AG10803 (cell line): ENCODE measurements at regions not wholly inside any gene's neighbourhood (a gene's known extent, or its start where the extent isn't known, plus 50 kb on each side); places are given as distances from the start of the nearest gene placed in this dataset.

Source experiments
- DNase-seq: peaks from one replicate; pipeline ENCODE4 v3.0.0; 2010; ENCODE audit warnings: low read depth
- H3K4me3 ChIP-seq: 2 replicates; pipeline ENCODE4 v1.5.1; 2011; ENCODE audit warnings: mild to moderate bottlenecking, low read length, control low read depth
- TF ChIP-seq, protein P1 (sequence below): conservative IDR thresholded peaks from 2 replicates; pipeline ENCODE4 v1.5.1; 2011; ENCODE audit warnings: mild to moderate bottlenecking, low read length, control low read depth, inconsistent platforms

DNA sequence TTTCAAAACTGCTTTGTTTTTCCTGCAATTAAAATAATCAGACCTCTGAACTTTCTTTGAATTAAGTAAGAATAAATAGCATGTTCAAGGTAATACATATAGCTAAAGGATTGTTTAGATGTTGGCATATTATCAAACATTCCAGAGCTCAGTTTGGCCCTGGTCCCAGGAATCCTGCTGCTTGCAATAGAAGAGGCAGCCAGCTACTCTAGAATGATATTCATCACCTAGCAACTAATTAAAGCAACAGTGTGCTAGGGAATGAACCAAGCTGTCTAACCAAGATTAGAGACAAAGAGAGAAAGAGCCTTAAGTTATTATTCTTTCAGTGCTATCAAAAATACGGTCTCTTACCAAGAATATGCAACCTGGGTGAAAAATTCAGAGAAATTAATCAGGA is 460.9 kb downstream of the GABRG1 start:
- DNase-seq = peak; percentile 16
- no peak overlapping the region for H3K4me3 ChIP-seq
- TF ChIP-seq, protein P1, sequence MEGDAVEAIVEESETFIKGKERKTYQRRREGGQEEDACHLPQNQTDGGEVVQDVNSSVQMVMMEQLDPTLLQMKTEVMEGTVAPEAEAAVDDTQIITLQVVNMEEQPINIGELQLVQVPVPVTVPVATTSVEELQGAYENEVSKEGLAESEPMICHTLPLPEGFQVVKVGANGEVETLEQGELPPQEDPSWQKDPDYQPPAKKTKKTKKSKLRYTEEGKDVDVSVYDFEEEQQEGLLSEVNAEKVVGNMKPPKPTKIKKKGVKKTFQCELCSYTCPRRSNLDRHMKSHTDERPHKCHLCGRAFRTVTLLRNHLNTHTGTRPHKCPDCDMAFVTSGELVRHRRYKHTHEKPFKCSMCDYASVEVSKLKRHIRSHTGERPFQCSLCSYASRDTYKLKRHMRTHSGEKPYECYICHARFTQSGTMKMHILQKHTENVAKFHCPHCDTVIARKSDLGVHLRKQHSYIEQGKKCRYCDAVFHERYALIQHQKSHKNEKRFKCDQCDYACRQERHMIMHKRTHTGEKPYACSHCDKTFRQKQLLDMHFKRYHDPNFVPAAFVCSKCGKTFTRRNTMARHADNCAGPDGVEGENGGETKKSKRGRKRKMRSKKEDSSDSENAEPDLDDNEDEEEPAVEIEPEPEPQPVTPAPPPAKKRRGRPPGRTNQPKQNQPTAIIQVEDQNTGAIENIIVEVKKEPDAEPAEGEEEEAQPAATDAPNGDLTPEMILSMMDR = no peak

DNA sequence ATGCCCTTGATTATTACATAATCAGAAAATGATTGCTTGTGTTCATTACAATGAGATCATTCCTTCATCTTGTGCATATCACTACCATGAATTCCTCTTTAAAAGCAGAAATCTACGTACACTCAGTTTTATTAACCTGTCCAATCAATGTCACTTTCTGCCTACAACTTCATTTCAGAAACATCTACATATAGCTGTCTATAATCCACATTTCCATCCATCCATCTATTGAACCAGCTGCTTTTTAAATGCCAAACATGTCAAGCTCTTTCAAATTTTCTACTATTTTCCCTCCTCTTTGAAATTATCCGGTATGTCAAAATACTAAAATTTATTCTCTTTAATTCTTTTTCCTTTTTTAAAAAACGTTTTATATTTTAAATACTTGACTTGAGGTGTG is 462.0 kb downstream of the GABRG1 start:
- DNase-seq = no peak
- H3K4me3 ChIP-seq = no peak overlapping the region
- TF ChIP-seq, protein P1 = no peak

DNA sequence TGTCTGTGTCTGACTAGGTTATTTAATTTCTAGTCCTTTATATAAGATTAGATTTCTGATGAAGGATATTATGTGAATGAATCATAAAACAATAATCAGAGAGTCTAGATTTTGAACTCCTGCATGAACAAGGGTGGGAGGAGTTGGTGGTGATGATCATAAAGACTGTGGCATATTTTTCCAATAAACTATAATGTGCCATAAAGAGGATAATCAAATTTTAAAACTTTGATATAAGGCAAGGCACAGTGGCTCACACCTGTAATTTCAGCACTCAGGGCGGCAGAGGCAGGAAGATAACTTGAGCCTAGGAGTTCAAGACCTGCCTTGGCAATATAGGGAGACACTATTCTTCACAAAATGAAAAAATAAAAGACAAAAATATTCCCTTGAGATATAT is 473.3 kb downstream of the GABRG1 start:
- TF ChIP-seq, protein P1 = no peak
- H3K4me3 ChIP-seq = no peak overlapping the region
- no peak for DNase-seq

DNA sequence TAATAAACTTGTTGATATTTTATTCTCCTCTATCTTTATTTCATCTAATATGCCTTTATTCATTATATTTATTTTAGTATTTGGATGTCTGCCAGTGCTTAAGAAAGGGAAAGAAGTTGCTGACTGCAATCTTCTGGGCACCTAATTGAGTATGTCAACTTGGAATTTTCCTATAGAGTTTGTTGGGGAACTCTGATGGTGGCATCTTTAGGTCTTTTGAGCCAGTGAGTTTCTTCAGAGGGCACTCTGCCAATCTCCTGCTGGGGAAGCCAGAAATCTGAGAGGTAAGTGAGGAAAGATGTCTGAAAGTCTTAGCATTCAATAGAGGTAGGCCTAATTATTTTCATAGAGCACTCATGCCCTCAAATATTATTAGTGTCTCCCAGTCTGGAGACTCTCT is 475.0 kb downstream of the GABRG1 start:
- TF ChIP-seq, protein P1 = no peak
- no peak for DNase-seq
- no peak overlapping the region for H3K4me3 ChIP-seq

DNA sequence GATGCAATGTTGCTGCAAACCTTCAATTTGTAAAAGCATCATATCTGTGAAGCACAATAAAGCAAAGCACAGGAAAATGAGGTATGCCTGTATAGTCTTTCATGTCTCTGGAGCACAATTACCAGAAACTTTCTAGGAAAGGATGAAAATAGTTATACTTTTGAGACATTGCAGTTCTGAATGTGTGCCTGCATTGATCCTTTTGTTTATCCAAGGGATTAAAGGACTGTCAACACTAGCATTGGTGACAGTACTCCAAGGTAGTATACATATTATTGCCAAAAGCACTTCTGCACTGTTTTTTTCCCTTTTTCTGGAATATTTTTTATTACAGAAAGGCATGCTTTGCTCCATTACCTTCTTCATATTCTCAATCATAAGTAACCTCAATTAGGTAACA is 476.0 kb downstream of the GABRG1 start:
- no peak for DNase-seq
- TF ChIP-seq, protein P1 = no peak
- H3K4me3 ChIP-seq = no peak overlapping the region

DNA sequence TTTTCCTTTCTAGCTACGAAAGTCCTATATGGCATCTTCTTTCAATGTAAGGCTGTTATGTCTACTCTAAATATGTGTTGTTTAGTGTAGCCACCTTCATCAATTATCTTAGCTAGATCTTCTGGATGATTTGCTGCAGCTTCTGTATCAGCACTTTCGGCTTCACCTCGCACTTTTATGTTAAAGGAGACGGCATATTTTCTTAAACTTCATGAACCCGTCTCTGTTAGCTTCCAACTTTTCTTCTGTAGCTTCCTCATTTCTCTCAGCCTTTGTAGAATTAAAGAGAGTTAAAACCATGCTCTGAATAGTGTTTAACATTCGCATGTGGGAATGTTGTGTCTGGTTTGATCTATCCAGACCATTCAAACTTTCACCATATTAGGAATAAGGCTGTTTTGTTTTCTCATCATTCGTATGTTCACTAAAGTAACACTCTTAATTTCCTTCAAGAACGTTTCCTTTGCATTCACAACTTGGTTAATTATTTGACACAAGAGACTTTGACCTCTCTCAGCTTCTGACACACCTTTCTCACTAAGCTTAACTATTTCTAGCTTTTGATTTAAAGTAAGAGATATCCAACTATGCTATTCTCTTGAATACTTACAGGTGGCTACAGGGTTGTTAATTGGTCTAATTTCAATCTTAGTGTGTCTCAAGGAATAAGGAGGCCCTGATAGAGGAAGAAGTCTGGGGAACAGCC is 476.8 kb downstream of the GABRG1 start:
- TF ChIP-seq, protein P1 = no peak
- DNase-seq = no peak
- no peak overlapping the region for H3K4me3 ChIP-seq

DNA sequence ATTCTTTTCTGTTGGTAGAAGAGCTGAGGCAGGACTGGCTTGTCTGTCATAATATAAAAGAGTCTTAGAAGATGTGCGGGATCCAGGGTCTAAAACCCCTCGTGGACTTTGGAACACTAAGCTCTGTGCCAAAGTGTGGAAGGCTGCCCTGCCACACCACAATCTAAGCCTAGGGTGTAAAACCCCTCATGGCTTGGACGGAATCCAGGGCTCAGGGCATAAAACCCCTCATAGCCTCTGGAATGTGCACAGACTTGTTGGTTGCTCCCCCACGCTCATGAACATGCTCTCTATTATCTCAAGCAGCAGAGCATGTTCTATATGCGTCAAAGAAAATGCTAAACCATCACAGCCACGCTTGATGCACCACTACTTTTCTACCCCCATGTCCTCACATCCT is 483.6 kb downstream of the GABRG1 start:
- TF ChIP-seq, protein P1 = no peak
- no peak overlapping the region for H3K4me3 ChIP-seq
- DNase-seq = no peak
